ENCODE measurements at regions not wholly inside any gene's neighbourhood (a gene's known extent, or its start where the extent isn't known, plus 50 kb on each side); places are given as distances from the start of the nearest gene placed in this dataset.
"Not testable (repeated sequence)": the region's sequence is repeated elsewhere in the genome, so short reads cannot be mapped to it uniquely, and the experiment has no call there.

DNA sequence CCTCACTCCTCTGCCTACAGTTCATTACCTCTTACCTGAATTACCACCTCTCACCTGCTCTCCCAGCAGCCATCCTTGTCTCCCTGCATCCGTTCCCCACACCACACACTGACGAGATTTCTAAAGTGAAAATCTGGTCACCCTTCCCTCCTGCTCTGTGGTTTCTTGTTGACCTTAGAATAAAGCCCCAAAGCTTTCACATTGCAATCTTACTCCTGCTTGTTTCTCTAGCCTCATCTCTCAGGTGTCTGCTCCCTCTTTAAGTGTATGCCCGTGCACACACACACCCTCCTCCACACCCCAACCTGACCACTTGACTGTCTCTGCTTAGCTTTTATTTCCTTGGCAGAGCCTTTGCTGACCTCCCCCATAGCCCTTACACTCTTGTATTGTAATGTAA lies 122.0 kb upstream of the SKOR2 start:
- no peak overlapping the region for H3K4me3 ChIP-seq (ENCODE audit: control insufficient read depth, low read depth, low read length)
- TF ChIP-seq, protein P1, sequence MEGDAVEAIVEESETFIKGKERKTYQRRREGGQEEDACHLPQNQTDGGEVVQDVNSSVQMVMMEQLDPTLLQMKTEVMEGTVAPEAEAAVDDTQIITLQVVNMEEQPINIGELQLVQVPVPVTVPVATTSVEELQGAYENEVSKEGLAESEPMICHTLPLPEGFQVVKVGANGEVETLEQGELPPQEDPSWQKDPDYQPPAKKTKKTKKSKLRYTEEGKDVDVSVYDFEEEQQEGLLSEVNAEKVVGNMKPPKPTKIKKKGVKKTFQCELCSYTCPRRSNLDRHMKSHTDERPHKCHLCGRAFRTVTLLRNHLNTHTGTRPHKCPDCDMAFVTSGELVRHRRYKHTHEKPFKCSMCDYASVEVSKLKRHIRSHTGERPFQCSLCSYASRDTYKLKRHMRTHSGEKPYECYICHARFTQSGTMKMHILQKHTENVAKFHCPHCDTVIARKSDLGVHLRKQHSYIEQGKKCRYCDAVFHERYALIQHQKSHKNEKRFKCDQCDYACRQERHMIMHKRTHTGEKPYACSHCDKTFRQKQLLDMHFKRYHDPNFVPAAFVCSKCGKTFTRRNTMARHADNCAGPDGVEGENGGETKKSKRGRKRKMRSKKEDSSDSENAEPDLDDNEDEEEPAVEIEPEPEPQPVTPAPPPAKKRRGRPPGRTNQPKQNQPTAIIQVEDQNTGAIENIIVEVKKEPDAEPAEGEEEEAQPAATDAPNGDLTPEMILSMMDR (conservative IDR thresholded peaks at IDR 0.05; ENCODE audit: control insufficient read depth, insufficient read depth, low read depth, low read length) = no peak

DNA sequence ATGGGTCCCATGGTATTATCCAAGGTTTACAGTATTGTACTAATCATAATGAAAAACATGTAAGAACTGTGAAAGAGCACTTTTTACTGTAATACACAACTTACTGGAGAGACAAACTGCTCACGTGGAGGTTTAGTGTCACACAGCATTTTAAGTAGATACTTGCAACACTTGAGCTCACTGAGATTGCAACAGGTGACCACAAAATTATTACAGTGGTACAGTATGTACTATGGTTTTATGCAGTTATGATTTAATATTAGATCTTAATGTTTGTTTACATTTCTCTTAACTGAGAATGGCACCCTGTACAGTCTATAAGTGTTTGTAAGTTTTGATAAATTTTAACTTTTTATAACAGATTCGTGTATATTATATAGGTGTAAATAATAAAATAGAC lies 118.6 kb upstream of the SKOR2 start:
- TF ChIP-seq, protein P1 (conservative IDR thresholded peaks at IDR 0.05; ENCODE audit: control insufficient read depth, insufficient read depth, low read depth, low read length) = no peak
- DNase-seq (ENCODE audit: low read depth) = peak; percentile 7
- H3K4me3 ChIP-seq (ENCODE audit: control insufficient read depth, low read depth, low read length) = no peak overlapping the region

More for the DNA sequence above, 122.0 kb upstream of the SKOR2 start:
- DNase-seq (ENCODE audit: low read depth) = no peak

DNA sequence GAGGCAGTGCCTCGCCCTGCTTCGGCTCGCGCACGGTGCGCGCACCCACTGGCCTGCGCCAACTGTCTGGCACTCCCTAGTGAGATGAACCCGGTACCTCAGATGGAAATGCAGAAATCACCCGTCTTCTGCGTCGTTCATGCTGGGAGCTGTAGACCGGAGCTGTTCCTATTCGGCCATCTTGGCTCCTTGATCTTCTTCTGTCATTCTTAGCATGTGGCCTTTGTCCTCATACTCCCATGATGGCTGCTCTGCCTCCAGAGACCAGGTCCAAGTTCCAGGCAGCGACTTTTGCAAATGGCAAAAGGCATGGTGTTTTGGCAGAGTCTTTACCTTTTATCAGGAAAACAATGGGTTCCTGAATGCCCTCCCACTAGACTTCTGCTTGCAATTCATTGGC lies 102.6 kb upstream of the SKOR2 start:
- not testable (repeated sequence) for H3K4me3 ChIP-seq (ENCODE audit: control insufficient read depth, low read depth, low read length); DNase-seq (ENCODE audit: low read depth)

DNA sequence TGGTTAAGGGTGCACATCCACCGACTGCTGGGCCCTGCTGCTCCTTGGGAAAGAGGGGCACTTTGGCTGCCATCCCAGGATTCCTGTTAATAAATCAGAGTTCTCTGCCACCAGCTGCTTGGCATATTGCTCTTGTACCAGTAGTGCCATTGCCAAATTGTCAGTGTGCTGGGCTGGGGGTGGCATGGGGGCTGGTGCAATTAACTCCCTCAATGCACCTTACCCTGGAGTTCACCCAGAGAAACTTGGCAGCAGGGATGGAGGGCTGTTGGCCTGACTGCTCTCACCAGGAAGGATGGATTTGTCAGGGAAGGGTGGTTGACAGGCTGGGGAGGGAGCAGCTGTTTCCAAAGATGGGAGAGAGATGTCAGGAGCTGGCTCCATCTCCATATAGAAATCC lies 94.6 kb upstream of the SKOR2 start:
- H3K4me3 ChIP-seq (ENCODE audit: control insufficient read depth, low read depth, low read length) = no peak overlapping the region
- TF ChIP-seq, protein P1 (conservative IDR thresholded peaks at IDR 0.05; ENCODE audit: control insufficient read depth, insufficient read depth, low read depth, low read length) = no peak
- DNase-seq (ENCODE audit: low read depth) = no peak

GRCh38 chr18:47345291-47345690 lies 93.8 kb upstream of the SKOR2 start:
- TF ChIP-seq, protein P1 (conservative IDR thresholded peaks at IDR 0.05; ENCODE audit: control insufficient read depth, insufficient read depth, low read depth, low read length) = no peak
- H3K4me3 ChIP-seq (ENCODE audit: control insufficient read depth, low read depth, low read length) = no peak overlapping the region
- no peak for DNase-seq (ENCODE audit: low read depth)

- DNase-seq (ENCODE audit: low read depth) = peak; percentile 40
- no peak overlapping the region for H3K4me3 ChIP-seq (ENCODE audit: control insufficient read depth, low read depth, low read length)
- TF ChIP-seq, protein P1 (conservative IDR thresholded peaks at IDR 0.05; ENCODE audit: control insufficient read depth, insufficient read depth, low read depth, low read length) = no peak
Observed at GRCh38 chr18:47343291-47343690, 91.8 kb upstream of the SKOR2 start.

DNA sequence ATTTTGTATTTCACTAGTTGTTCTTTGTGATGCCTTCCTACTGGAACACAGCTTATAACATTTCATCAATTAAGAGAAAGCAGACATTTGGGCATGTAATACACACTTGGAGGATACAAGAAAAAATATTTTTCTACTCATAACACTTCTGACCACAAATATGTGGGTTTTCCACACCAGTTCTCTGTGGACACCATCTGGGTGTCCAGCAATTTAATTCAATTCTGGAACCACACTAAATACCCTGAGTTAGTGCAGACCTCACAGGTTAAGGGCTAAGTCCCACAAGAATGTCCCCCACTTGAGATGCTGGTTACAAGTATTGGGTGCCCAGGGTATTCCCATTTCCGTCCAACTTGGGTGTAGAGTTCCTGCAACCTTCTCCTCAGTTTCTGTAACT lies 91.1 kb upstream of the SKOR2 start:
- TF ChIP-seq, protein P1 (conservative IDR thresholded peaks at IDR 0.05; ENCODE audit: control insufficient read depth, insufficient read depth, low read depth, low read length) = no peak
- H3K4me3 ChIP-seq (ENCODE audit: control insufficient read depth, low read depth, low read length) = no peak overlapping the region
- DNase-seq (ENCODE audit: low read depth) = no peak
